GM12892 (cell line): ENCODE measurements at regions not wholly inside any gene's neighbourhood (a gene's known extent, or its start where the extent isn't known, plus 50 kb on each side); places are given as distances from the start of the nearest gene placed in this dataset.

ENCODE experiments used
- DNase-seq: peaks from one replicate; pipeline ENCODE4 v3.0.0; 2011; ENCODE audit not compliant: insufficient read length
- FAIRE-seq: peaks from 2 replicates; lab custom pipeline; 2011; peaks lifted over from hg19 to GRCh38; lab: Jason Lieb, UNC
- POLR2A ChIP-seq: IDR thresholded peaks from 2 replicates; pipeline ENCODE4 v1.6.1; 2011; ENCODE audit warnings: low read depth, low read length, control low read depth
- POLR2AphosphoS5 ChIP-seq: IDR thresholded peaks from 2 replicates; pipeline ENCODE4 v1.6.1; 2011; ENCODE audit warnings: low read depth, low read length, control low read depth
- TAF1 ChIP-seq: IDR thresholded peaks from 2 replicates; pipeline ENCODE4 v1.6.1; 2011; ENCODE audit warnings: low read depth, mild to moderate bottlenecking, control low read depth, low read length, borderline replicate concordance

DNA sequence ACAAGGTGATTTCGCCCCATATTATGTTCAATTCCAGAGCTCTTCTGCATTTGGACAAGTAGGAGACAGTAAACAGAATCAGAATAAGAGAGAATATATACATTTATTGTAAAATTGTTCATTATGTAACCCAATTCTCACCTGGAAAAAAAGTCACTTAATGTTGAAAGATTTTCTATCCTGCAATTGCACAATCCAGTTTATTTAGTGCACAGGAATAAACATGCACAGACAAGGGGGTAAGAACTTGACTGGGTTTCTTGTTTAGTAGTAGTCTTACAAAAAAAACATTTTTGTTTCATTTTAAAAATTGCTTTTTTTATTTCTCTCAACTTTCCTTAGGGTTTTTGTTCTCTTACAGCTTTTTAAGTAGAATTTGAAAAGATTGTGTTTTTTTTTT lies 126.6 kb downstream of the SAMD9 start:
- no peak for DNase-seq
- FAIRE-seq: no peak
- TF ChIP-seq POLR2AphosphoS5 (no peak), POLR2A (no peak), TAF1 (no peak)

DNA sequence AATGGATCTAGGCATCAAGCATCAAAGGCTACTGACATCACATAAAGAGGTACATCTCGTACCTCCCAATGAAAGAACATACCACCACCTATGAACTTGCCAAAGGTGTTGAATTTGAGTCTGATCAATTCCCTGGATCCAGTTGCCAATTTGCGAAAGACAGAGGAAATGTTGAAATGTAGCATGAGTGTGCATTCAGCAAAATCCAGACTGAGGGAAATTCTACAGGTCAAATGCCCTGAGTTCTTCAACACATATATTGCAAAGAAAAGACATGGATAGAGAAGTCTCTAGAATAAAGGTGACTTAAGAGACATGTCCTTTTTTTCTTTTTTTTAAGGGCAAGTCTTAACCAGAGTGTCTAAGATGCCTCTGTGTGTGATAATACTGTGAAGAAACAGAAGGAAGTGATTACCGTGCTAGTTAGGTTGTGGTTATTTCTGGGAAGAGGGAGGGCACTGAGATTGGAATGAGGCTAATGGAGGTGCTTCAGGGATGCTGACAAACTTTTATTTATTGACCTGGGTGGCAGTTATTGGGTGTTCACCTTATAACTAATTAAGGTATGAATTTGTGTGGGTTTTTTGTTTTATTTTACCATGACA lies 128.7 kb downstream of the SAMD9 start:
- no peak for FAIRE-seq

GRCh38 chr7:92988051-92988450 lies 129.7 kb downstream of the SAMD9 start:
- FAIRE-seq (no peak), DNase-seq (no peak)
- TF ChIP-seq POLR2A: no peak
- TF ChIP-seq TAF1: no peak
- no peak for TF ChIP-seq POLR2AphosphoS5

More for the DNA sequence above, 128.7 kb downstream of the SAMD9 start:
- TF ChIP-seq POLR2A (no peak), TAF1 (no peak), POLR2AphosphoS5 (no peak)
- no peak for DNase-seq

DNA sequence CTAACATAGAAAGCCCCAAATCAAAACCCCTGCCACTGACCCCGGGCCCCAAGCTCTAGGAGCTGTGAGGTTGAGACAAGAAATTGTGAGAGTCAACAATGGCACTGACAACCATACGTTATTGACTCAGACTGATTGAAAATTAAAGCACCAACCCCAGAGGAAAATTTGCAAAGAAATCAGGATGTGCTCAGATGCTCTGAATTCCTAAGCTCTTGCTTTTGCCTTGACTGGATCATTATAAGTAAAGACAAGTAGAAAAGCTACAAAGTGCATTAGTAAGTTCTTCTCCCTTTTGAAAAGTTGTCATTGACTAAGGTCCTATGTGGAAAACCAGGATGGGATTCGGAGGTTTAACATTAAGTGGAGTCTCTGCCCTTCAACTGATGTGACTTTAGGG lies 130.2 kb downstream of the SAMD9 start:
- FAIRE-seq: no peak

DNA sequence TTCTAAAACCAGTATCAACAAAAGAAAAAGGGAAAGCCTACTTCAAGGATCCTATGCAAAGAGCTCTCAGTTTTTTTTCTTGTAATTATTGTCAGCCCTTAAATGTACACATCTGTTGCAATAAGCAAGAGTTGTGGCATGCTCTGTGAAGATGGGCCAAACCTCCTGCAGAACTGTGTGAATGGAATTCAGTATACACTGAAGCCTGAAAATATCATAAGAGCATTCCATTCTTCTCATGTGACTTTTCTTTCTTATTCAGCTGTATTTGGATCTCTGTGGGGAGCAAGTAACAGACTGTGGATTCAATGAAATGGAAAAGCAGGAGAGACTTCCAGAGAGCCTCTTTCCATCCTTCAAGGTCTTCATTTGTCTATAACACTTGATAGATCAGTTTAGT lies 130.7 kb downstream of the SAMD9 start:
- TF ChIP-seq POLR2AphosphoS5 (no peak), POLR2A (no peak), TAF1 (no peak)
- FAIRE-seq (no peak), DNase-seq (no peak)

More for the DNA sequence above, 130.2 kb downstream of the SAMD9 start:
- TF ChIP-seq POLR2A (no peak), TAF1 (no peak), POLR2AphosphoS5 (no peak)
- no peak for DNase-seq

DNA sequence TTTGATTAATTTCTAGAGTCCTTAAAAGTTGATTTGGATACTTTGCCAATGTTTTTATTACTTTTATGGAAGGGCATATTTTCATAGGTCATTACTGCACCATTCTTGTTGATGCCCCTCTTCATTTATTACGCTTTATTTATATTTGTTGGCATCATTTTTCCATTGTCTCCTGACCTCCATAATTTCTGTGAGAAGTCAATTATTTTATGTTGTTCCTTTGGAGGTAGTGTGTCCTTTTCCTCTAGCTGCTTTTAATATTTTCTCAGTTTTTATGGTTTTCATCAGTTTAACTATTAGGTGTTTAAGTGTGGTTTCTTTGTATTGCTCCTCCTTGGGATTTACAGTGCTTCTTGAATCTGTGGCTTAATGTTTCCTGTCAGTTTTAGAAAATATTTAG lies 134.9 kb downstream of the SAMD9 start:
- FAIRE-seq (no peak), DNase-seq (no peak)
- no peak for TF ChIP-seq POLR2AphosphoS5
- TF ChIP-seq POLR2A: no peak
- TF ChIP-seq TAF1: no peak

DNA sequence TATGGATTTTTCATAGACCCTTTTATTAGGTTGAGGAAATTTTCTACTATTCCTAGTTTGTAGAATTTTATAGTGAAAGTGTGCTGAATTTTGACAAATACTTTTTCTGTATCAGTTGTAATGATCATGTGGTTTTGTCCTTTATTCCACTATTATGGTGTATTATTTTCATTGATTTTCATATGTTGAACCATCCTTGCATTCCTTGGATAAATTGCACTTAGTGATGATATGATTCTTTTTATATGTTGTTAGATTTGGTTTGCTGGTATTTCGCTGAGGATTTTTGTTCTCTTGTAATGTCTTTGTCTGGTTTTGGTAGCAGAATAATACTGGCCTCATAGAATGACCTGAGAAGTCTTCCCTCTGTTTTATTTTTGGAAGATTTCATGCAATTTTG lies 140.6 kb upstream of the CDK6 start:
- TF ChIP-seq POLR2A (no peak), TAF1 (no peak), POLR2AphosphoS5 (no peak)
- DNase-seq (no peak), FAIRE-seq (no peak)

- DNase-seq: no peak
- no peak for FAIRE-seq
- no peak for TF ChIP-seq POLR2A
Measured at GRCh38 chr7:92973974-92974373, 137.6 kb upstream of the CDK6 start.

DNA sequence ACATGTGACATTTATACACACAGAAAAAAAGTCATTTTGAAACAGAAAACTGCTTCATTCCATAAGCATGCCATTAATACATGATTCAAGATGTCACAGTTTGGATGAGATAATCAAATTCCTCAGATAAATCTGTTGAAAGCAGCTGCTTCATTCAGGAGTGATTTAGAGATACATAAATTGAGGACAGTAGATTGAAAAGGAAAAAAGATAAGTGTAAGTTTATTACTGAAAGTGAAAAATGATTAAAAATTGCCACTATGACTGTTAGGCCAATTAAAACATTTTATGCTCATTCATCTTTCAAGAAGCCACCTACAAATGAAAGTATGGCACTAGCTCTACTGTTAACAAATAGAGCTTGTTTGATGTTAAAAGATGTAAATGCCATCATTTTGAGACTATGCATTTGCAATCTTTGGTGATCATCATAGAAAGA lies 136.9 kb upstream of the CDK6 start:
- DNase-seq: no peak
- TF ChIP-seq POLR2AphosphoS5 (no peak), POLR2A (no peak), TAF1 (no peak)
- FAIRE-seq: peak; percentile 30

DNA sequence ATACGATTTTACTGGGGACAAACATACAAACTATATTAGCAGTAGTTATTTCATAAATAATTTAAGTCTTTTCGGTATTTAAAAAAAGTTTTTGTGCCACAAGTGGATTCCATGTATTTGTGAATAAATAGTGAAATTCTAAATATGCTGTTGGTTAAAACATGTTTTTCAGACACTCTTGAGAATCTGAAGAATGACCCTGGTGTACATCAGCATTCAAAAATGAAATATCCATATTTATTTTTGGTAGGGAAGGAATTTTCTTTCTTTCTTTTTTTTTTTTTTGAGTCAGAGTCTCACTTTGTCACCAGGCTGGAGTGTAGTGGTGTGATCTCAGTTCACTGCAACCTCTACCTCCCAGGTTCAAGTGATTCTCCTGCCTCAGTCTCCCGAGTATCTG lies 136.1 kb upstream of the CDK6 start:
- TF ChIP-seq POLR2AphosphoS5 (no peak), TAF1 (no peak), POLR2A (no peak)
- DNase-seq (no peak), FAIRE-seq (no peak)

DNA sequence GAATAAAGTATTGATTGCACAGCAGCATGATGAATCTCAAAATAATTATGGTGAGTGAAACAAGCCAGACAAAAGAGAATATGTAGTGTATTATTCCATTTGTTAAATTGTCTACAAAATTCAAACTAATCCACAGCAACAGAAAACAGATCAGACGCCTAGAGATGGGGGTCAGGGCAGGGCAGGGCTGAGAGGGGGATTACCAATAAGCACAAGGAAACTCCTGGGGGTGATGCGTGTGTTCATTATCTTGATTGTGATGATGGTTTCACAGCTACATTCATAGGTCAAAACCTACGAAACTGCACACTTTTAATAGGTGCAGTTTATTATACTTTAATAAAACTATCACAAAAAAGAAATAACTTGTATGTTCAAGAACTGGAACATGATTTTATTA lies 132.7 kb upstream of the CDK6 start:
- TF ChIP-seq POLR2A (no peak), POLR2AphosphoS5 (no peak), TAF1 (no peak)
- FAIRE-seq: no peak
- DNase-seq: no peak

GRCh38 chr7:92968502-92968901 lies 132.1 kb upstream of the CDK6 start:
- DNase-seq (no peak), FAIRE-seq (peak; percentile 87)
- no peak for TF ChIP-seq TAF1

DNA sequence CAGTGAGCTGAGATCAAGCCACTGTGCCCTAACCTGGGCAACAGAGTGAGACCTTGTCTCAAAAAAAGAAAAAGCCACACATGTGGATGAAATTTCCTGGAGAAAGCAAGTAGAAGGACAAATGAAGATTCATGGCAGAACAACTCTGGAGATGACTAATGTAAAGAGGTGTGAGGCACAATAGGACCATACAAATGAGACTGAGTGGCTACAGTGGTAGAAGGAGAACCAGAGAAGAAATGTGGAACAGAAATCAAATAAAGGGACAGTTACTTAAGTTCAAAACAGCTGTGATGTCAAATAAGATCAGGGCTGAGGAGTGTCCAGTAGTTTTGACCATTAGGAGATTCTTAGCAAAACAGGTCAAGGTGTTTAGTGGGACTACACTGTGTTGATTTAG lies 130.9 kb upstream of the CDK6 start:
- no peak for TF ChIP-seq TAF1
- TF ChIP-seq POLR2AphosphoS5: no peak
- no peak for TF ChIP-seq POLR2A
- FAIRE-seq (no peak), DNase-seq (no peak)
